LNCAP (cell line): ENCODE measurements at regions not wholly inside any gene's neighbourhood (a gene's known extent, or its start where the extent isn't known, plus 50 kb on each side); places are given as distances from the start of the nearest gene placed in this dataset.

Source experiments
- CTCF ChIP-seq: fragments of 450-650 bp; IDR thresholded peaks from 2 replicates; pipeline ENCODE4 v1.5.1; 2017; ENCODE audit warnings: mild to moderate bottlenecking

GRCh38 chr4:31539284-31540069 is 819.3 kb downstream of the PCDH7 start:
- no peak for TF ChIP-seq CTCF

- no peak for TF ChIP-seq CTCF
These were observed 825.2 kb downstream of the PCDH7 start for GRCh38 chr4:31545330-31545729.

GRCh38 chr4:31545755-31546154 is 825.6 kb downstream of the PCDH7 start:
- TF ChIP-seq CTCF = no peak

GRCh38 chr4:31548021-31548420 is 827.9 kb downstream of the PCDH7 start:
- no peak for TF ChIP-seq CTCF

- no peak for TF ChIP-seq CTCF
These were observed 828.7 kb downstream of the PCDH7 start for GRCh38 chr4:31548823-31549222.

GRCh38 chr4:31549256-31549655 is 829.1 kb downstream of the PCDH7 start:
- no peak for TF ChIP-seq CTCF

GRCh38 chr4:31557437-31557836 is 837.3 kb downstream of the PCDH7 start:
- TF ChIP-seq CTCF = no peak

GRCh38 chr4:31573554-31573953 is 853.4 kb downstream of the PCDH7 start:
- no peak for TF ChIP-seq CTCF
